ENCODE measurements at regions not wholly inside any gene's neighbourhood (a gene's known extent, or its start where the extent isn't known, plus 50 kb on each side); places are given as distances from the start of the nearest gene placed in this dataset.
"Not testable (repeated sequence)": the region's sequence is repeated elsewhere in the genome, so short reads cannot be mapped to it uniquely, and the experiment has no call there.

- DNase-seq: not testable (repeated sequence)
These were observed 270.1 kb upstream of the MME start for GRCh38 chr3:154810017-154810416.

GRCh38 chr3:154801729-154802128 is 278.4 kb upstream of the MME start:
- no peak for DNase-seq

GRCh38 chr3:154799800-154800199 is 280.3 kb upstream of the MME start:
- no peak for DNase-seq

- no peak for DNase-seq
These were observed 284.5 kb upstream of the MME start for GRCh38 chr3:154795582-154795981.

GRCh38 chr3:154794814-154795445 is 285.2 kb upstream of the MME start:
- no peak for DNase-seq

GRCh38 chr3:154794391-154794790 is 285.7 kb upstream of the MME start:
- DNase-seq: no peak

- DNase-seq: no peak
These were observed 287.3 kb upstream of the MME start for GRCh38 chr3:154792828-154793227.

GRCh38 chr3:154791611-154792010 is 288.5 kb upstream of the MME start:
- no peak for DNase-seq

GRCh38 chr3:154786724-154787123 is 293.4 kb upstream of the MME start:
- DNase-seq: no peak

- DNase-seq: no peak
These were observed 296.6 kb upstream of the MME start for GRCh38 chr3:154783521-154783931.

GRCh38 chr3:154783061-154783460 is 297.1 kb upstream of the MME start:
- no peak for DNase-seq

- DNase-seq: no peak
These were observed 298.0 kb upstream of the MME start for GRCh38 chr3:154782151-154782550.

GRCh38 chr3:154781595-154781994 is 298.5 kb upstream of the MME start:
- no peak for DNase-seq

GRCh38 chr3:154780263-154780662 is 299.9 kb upstream of the MME start:
- no peak for DNase-seq

GRCh38 chr3:154779571-154779970 is 300.5 kb upstream of the MME start:
- DNase-seq: no peak

- no peak for DNase-seq
These were observed 302.1 kb upstream of the MME start for GRCh38 chr3:154778057-154778456.

GRCh38 chr3:154776549-154777225 is 303.4 kb upstream of the MME start:
- no peak for DNase-seq

- DNase-seq: no peak
These were observed 304.1 kb upstream of the MME start for GRCh38 chr3:154775821-154776548.

- no peak for DNase-seq
These were observed 313.2 kb upstream of the MME start for GRCh38 chr3:154766765-154767503.

- no peak for DNase-seq
These were observed 315.1 kb upstream of the MME start for GRCh38 chr3:154764856-154765640.

GRCh38 chr3:154762486-154762885 is 317.6 kb upstream of the MME start:
- no peak for DNase-seq

GRCh38 chr3:154759966-154760365 is 320.2 kb upstream of the MME start:
- no peak for DNase-seq
